ENCODE measurements at regions not wholly inside any gene's neighbourhood (a gene's known extent, or its start where the extent isn't known, plus 50 kb on each side); places are given as distances from the start of the nearest gene placed in this dataset.

- Mint-ChIP-seq H3K4me1 (peaks cover 0 to 11% (median 2%) of the 10 kb centered on the region in 4 donors), H3K27ac (no peak overlapping the region), H3K36me3 (peaks cover 0 to 4% (median 0%) of the 10 kb centered on the region in 3 donors), H3K4me3 (no peak overlapping the region), H3K9me3 (no peaks in the 10 kb centered on the region), H3K27me3 (peaks cover 48 to 98% (median 69%) of the 10 kb centered on the region in 5 donors)
- ATAC-seq (no peak), DNase-seq (no peak)
- POLR2A ChIA-PET, result no interaction called here
Measured at GRCh38 chr6:167679790-167680604, 146.7 kb upstream of the AFDN start.

GRCh38 chr6:167680605-167681149, 146.0 kb upstream of the AFDN start:
- Mint-ChIP-seq H3K36me3 (peaks cover 0 to under 1% (median 0%) of the 10 kb centered on the region in 3 donors), H3K4me3 (no peak overlapping the region), H3K27ac (no peak overlapping the region), H3K27me3 (peaks cover 50 to 98% (median 72%) of the 10 kb centered on the region in 5 donors), H3K4me1 (peaks cover 0 to 11% (median 4%) of the 10 kb centered on the region in 4 donors), H3K9me3 (no peaks in the 10 kb centered on the region)
- no peak for ATAC-seq
- POLR2A ChIA-PET, result no interaction called here
- no peak for DNase-seq

DNA sequence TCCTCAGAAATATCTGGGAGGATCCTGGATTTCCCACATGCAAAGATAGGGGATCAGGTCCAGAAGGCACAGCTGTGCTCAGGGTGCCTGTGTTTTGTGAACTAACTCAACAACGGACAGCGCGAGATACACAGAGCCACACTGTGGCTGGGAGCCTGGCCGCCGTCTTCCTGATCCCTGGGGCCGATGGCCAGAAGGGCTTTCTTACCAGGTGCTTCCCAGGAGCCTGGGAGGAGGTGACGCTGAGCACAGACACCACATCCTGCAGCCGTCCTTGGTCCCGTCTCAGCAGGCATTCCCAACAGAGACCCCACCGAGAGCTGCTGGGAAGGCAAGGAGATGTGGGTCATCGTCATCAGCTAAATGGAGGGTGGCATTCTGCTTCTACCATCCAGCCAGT, 144.6 kb upstream of the AFDN start:
- DNase-seq (no peak), ATAC-seq (no peak)
- peaks cover 0 to 11% (median 6%) of the 10 kb centered on the region in 4 donors for H3K4me1 Mint-ChIP-seq
- POLR2A ChIA-PET, result no interaction called here
- no peak overlapping the region for H3K4me3 Mint-ChIP-seq
- H3K27me3 Mint-ChIP-seq, result peaks cover 42 to 98% (median 70%) of the 10 kb centered on the region in 5 donors
- H3K27ac Mint-ChIP-seq, result no peak overlapping the region
- no peaks in the 10 kb centered on the region for H3K36me3 Mint-ChIP-seq
- peaks cover 0 to 10% (median 0%) of the 10 kb centered on the region in 9 donors for H3K9me3 Mint-ChIP-seq

GRCh38 chr6:167682546-167683027, 144.1 kb upstream of the AFDN start:
- Mint-ChIP-seq H3K9me3 (peaks cover 0 to 10% (median 0%) of the 10 kb centered on the region in 9 donors), H3K4me3 (no peak overlapping the region), H3K27ac (no peak overlapping the region), H3K4me1 (peaks cover 0 to 11% (median 6%) of the 10 kb centered on the region in 4 donors), H3K27me3 (peaks cover 42 to 99% (median 69%) of the 10 kb centered on the region in 5 donors), H3K36me3 (no peaks in the 10 kb centered on the region)
- ATAC-seq, result no peak
- POLR2A ChIA-PET, result no interaction called here
- no peak for DNase-seq

GRCh38 chr6:167683028-167683862, 143.5 kb upstream of the AFDN start:
- DNase-seq (no peak), ATAC-seq (no peak)
- peaks cover 40 to 94% (median 65%) of the 10 kb centered on the region in 5 donors for H3K27me3 Mint-ChIP-seq
- H3K9me3 Mint-ChIP-seq, result peaks cover 0 to 10% (median 0%) of the 10 kb centered on the region in 9 donors
- POLR2A ChIA-PET, result no interaction called here
- H3K4me3 Mint-ChIP-seq, result no peak overlapping the region
- H3K27ac Mint-ChIP-seq, result no peak overlapping the region
- H3K36me3 Mint-ChIP-seq, result no peaks in the 10 kb centered on the region
- peaks cover 0 to 8% (median 6%) of the 10 kb centered on the region in 4 donors for H3K4me1 Mint-ChIP-seq

DNA sequence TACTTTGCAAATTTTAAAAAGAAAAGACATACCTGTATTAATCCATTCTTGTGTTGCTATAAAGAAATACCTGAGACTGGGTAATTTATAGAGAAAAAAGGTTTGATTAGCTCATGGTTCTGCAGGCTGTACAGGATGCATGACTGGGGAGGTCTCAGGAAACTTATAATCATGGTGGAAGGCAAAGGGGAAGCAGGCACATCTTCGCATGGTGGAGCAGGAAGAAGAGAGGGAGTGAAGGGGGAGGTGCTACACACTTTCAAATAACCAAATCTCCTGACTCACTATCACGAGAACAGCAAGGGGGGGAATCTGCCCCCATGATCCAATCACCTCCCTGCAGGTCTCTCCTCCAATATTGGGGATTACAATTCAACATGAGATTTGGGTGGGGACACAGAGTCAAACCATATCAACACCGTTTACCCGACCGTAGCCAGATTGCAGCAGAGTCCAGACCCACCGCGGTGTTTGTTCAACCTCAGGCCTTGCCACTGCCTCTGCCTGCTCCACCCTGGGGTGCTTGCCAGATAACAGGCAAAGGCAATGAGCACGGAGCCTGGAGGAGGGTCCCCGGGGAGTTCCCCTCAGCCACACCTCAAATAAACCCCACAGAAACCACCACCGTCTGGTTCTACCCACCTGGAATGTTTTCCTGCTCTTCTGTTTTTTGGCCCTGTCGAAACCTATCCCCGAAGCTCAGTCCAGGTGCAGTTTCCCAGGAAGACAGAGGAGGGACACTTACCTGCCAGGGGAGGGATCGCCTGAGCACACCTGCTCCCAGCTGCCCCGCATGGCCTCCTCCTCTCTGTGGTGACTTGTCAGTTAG, 142.2 kb upstream of the AFDN start:
- Mint-ChIP-seq H3K27me3 (peaks cover 35 to 85% (median 57%) of the 10 kb centered on the region in 5 donors), H3K27ac (no peak overlapping the region), H3K9me3 (peaks cover 0 to 10% (median 0%) of the 10 kb centered on the region in 9 donors), H3K4me3 (no peak overlapping the region), H3K4me1 (peaks cover 0 to 8% (median 0%) of the 10 kb centered on the region in 4 donors), H3K36me3 (no peaks in the 10 kb centered on the region)
- POLR2A ChIA-PET, result no interaction called here
- ATAC-seq (no peak), DNase-seq (no peak)

DNA sequence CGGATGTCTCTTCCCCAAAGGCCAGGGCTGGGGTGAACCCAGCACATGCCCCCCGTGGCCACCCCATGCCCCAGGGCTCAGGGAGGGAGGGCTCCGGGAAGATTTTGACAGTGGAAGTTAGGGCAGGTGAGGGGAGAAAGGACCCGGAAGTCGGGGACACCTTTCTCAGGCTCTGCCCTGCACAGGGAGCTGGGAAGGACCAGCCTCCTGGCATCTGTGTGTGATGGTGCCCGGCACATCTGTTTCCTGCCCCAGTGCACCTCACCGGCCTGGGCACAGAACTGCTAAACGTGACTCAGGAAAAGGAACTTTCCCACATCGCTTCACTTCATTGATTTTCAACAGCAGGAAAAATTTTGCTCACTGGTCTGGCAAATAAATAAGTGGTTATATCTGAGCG, 141.1 kb upstream of the AFDN start:
- H3K27me3 Mint-ChIP-seq, result peaks cover 30 to 81% (median 47%) of the 10 kb centered on the region in 5 donors
- H3K36me3 Mint-ChIP-seq, result no peaks in the 10 kb centered on the region
- peaks cover 0 to 10% (median 0%) of the 10 kb centered on the region in 9 donors for H3K9me3 Mint-ChIP-seq
- no peak for ATAC-seq
- POLR2A ChIA-PET, result no interaction called here
- peaks cover 0 to 8% (median 0%) of the 10 kb centered on the region in 4 donors for H3K4me1 Mint-ChIP-seq
- no peak overlapping the region for H3K27ac Mint-ChIP-seq
- DNase-seq, result no peak
- no peak overlapping the region for H3K4me3 Mint-ChIP-seq

GRCh38 chr6:167686204-167686893, 140.4 kb upstream of the AFDN start:
- Mint-ChIP-seq H3K4me1 (peaks cover 0 to 8% (median 0%) of the 10 kb centered on the region in 4 donors), H3K36me3 (no peaks in the 10 kb centered on the region), H3K27ac (peak overlapping the region in 1 of 10 donors; percentile 0), H3K27me3 (peaks cover 28 to 78% (median 40%) of the 10 kb centered on the region in 5 donors), H3K4me3 (no peak overlapping the region), H3K9me3 (peaks cover 0 to 10% (median 0%) of the 10 kb centered on the region in 9 donors)
- no peak for ATAC-seq
- DNase-seq, result no peak
- POLR2A ChIA-PET, result no interaction called here

- Mint-ChIP-seq H3K36me3 (no peaks in the 10 kb centered on the region), H3K27ac (no peak overlapping the region), H3K9me3 (peaks cover 0 to 10% (median 0%) of the 10 kb centered on the region in 9 donors), H3K4me1 (peaks cover 0 to 8% (median 0%) of the 10 kb centered on the region in 4 donors), H3K27me3 (peaks cover 25 to 75% (median 39%) of the 10 kb centered on the region in 5 donors), H3K4me3 (peak overlapping the region in 1 of 10 donors; percentile 65)
- no peak for ATAC-seq
- POLR2A ChIA-PET, result no interaction called here
- DNase-seq, result no peak
Measured at GRCh38 chr6:167687116-167687725, 139.5 kb upstream of the AFDN start.

GRCh38 chr6:167688123-167688522, 138.6 kb upstream of the AFDN start:
- ATAC-seq (no peak), DNase-seq (no peak)
- Mint-ChIP-seq H3K9me3 (peaks cover 0 to 10% (median 0%) of the 10 kb centered on the region in 9 donors), H3K27ac (no peak overlapping the region), H3K36me3 (no peaks in the 10 kb centered on the region), H3K4me3 (no peak overlapping the region), H3K4me1 (peaks cover 0 to 8% (median 0%) of the 10 kb centered on the region in 4 donors), H3K27me3 (peaks cover 19 to 67% (median 35%) of the 10 kb centered on the region in 5 donors)
- POLR2A ChIA-PET, result no interaction called here

DNA sequence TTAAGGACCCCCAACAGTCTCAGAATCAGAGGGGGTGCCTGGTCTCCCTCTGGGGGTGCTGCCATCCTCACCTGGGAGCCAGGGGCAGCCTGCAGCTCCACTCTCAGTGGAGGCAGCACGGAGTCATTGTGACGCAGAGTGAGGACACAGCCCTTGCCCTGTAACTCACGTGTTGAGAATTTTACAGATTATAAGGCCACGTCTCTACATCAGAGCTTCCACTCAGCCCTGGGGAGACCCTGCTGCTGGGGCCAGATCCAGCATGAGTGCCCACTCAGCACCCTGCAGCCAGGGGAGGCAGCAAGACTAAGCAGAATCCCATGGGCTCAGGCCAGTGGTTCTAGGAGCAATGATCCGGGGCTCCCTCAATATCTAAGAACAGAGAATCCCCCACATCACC, 137.4 kb upstream of the AFDN start:
- Mint-ChIP-seq H3K4me1 (peaks cover 0 to 8% (median 0%) of the 10 kb centered on the region in 4 donors), H3K4me3 (no peak overlapping the region), H3K36me3 (no peaks in the 10 kb centered on the region), H3K9me3 (peaks cover 0 to 10% (median 0%) of the 10 kb centered on the region in 9 donors), H3K27me3 (peaks cover 15 to 61% (median 31%) of the 10 kb centered on the region in 5 donors), H3K27ac (no peak overlapping the region)
- ATAC-seq (no peak), DNase-seq (no peak)
- POLR2A ChIA-PET, result no interaction called here

Data from naive thymus-derived CD8-positive, alpha-beta T cell (primary cell).